NCI-H748 (cell line): ENCODE measurements at regions not wholly inside any gene's neighbourhood (a gene's known extent, or its start where the extent isn't known, plus 50 kb on each side); places are given as distances from the start of the nearest gene placed in this dataset.
"Not testable (repeated sequence)": the region's sequence is repeated elsewhere in the genome, so short reads cannot be mapped to it uniquely, and the experiment has no call there.

Source experiments
- DNase-seq: peaks from one replicate; lab custom pipeline; 2025; ENCODE audit not compliant: unreplicated experiment; lab: John Stamatoyannopoulos, UW

- no peak for DNase-seq
Measured at GRCh38 chr9:25814023-25814422, 135.8 kb upstream of the TUSC1 start.

DNA sequence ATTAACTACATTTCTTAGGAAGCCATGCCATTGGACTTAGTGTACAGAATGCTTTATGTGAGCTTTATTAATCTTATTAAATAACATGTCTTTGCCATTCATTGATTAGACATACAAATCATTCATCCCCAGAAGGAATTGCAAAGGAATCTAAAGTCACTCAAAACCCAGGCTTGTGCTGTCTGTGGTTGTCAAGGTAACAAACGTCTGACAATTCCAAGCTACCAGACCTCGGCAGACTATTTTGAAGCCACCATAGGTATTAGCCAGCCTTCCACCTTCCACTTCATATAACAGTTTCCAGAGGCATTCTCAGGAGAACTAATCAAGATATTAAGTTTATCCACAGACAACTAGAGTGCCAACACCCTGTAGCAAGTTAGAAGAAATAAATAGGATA lies 135.2 kb upstream of the TUSC1 start:
- no peak for DNase-seq

DNA sequence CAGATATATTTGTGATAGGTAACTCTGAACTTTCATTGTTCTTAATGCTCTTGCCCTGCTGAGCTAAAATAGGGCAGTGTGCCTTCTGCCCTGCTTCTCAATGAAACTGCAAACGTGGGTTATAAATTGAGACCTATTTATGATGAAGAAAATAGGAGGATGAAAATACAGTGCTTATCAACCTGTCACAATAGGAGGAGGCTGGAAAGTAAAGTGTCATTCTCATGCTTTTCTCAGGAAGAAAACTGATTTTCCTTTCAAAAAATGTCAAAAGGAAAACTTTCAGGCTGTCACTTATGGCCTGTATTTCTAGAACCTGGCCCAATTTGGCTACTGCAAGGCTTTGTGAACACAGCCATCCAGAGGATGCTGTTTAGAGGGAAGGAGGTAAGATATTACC lies 130.3 kb upstream of the TUSC1 start:
- DNase-seq = no peak

GRCh38 chr9:25804856-25805255 lies 126.6 kb upstream of the TUSC1 start:
- no peak for DNase-seq

DNA sequence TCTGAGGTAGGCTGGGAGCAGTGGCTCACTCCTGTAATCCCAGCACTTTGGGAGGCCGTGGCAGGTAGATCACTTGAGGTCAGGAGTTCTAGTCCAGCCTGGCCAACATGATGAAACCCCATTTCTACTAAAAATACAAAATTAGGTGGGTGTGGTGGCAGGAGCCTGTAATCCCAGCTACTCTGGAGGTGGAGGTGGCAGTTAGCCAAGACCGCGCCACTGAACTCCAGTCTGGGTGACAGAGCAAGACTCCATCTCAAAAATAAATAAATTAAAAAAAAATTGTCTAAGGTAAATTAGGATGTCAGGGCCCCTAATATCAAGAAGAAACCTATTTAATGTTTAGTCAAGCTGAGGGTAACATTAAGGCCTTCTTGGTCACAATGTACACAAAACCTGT lies 123.7 kb upstream of the TUSC1 start:
- not testable (repeated sequence) for DNase-seq

GRCh38 chr9:25773805-25774204 lies 95.6 kb upstream of the TUSC1 start:
- DNase-seq = no peak

DNA sequence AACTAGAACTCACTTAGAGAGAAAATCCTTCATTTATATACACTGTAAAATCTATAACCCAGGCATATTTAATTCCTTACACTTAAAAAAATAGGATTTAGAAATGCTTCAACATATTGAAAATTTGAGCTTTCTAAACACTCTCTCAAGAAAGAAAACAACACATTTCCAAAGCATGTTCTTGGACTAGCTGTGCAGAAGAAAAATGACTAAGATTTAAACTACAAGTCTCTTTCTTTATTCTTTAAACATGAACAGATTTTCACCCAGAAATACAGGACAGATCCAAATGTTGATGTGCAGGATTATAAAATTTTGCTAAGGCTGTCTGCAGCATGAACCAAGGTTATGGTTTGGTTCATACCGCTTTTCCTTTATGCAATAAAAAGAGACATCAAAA lies 77.7 kb upstream of the TUSC1 start:
- DNase-seq = no peak

GRCh38 chr9:25752398-25752797 lies 74.2 kb upstream of the TUSC1 start:
- no peak for DNase-seq

DNA sequence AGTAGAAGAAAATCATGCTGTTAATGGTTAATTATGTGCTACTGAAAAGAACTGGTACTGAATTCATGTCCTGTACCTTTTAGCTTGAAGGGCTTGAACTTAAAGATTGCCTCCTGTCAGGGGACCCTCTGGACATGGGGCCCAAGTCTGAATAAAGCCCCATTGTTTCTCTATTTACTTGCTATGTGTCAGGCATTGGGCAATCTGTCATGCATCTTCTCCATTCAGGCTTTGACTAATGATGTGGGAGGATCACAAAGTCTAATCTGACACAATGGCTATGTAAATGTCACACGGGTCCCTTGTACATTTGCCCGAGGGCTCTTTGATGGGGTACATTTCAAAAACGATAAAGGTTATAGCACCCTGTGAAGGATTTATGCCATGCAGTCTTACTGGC lies 64.0 kb upstream of the TUSC1 start:
- DNase-seq = peak; percentile 1

GRCh38 chr9:25733336-25733982 lies 55.2 kb upstream of the TUSC1 start:
- no peak for DNase-seq

DNA sequence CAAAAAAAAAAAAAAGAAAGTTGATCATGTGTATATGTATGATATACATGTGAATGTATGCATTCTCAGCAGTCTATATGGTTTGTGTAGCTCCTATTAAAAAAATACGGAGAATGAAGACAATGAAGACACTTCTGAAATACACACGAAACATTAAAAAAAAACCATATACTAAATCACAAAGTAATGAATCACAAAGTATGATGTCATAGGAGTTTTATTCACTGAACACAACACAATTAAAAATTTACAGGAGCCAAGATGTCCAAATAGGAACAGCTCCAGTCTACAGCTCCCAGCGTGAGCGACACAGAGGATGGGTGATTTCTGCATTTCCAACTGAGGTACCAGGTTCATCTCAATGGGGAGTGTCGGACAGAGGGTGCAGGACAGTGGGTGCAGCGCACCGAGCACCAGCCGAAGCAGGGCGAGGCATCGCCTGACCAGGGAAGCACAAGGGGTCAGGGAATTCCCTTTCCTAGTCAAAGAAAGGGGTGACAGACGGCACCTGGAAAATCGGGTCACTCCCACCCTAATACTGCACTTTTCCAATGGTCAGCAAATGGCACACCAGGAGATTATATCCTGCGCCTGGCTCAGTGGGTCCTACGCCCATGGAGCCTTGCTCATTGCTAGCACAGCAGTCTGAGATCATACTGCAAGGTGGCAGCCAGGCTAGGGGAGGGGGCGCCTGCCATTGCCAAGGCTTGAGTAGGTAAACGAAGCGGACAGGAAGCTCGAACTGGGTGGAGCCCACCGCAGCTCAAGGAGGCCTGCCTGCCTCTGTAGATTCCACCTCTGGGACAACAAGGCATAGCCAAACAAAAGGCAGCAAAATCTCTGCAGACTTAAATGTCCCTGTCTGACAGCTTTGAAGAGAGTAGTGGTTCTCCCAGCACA lies 53.9 kb upstream of the TUSC1 start:
- not testable (repeated sequence) for DNase-seq
